ENCODE measurements at regions not wholly inside any gene's neighbourhood (a gene's known extent, or its start where the extent isn't known, plus 50 kb on each side); places are given as distances from the start of the nearest gene placed in this dataset.

GRCh38 chr12:13880613-13881012, 100.8 kb downstream of the GRIN2B start:
- TF ChIP-seq ZBTB7A (CRISPR knock-in tag; IDR thresholded peaks at IDR 0.05), result no peak
- no peak for TF ChIP-seq CTCF (CRISPR knock-in tag; IDR thresholded peaks at IDR 0.05)
- no peak for TF ChIP-seq ZNF274 (CRISPR knock-in tag; IDR thresholded peaks at IDR 0.05)
- no peak for TF ChIP-seq CCDC6 (CRISPR knock-in tag; IDR thresholded peaks at IDR 0.05)

Measured in HepG2 (cell line).